ENCODE measurements at regions not wholly inside any gene's neighbourhood (a gene's known extent, or its start where the extent isn't known, plus 50 kb on each side); places are given as distances from the start of the nearest gene placed in this dataset.

DNA sequence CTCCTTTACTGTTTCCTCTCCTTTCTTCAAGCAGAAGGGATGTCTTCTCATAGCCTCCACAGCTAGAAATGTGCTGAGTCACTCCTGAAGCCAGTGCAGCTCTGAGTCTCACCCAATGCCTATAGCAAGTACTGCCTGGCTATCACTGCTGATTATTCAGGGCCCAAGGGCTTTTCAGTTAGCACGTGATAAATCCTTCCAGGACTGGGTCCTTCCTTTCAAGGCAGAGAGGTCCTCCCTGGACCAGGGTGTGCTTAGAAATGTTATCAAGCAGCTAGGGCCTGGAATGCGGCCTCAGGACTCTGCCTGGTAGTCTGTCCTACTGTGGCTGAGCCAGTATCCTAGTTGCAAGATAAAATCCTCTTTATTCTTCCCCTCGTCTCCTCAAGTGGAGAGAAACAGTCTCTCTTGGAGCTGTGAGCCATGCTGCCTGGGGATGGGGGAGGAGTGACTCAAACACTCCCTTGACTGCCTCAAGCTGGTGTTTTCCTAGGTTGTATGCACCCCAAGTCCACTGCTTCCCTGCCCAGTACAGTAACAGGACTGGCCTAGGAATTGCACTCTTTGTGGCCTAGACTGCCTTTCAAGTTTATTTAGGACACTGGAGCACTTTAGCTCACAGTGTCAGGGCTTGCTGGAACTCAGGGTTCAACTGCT lies 198.7 kb upstream of the SERP2 start:
- H3K4me3 ChIP-seq: no peak overlapping the region
- H3K36me3 ChIP-seq: no peaks in the 10 kb centered on the region
- DNase-seq: no peak
- TF ChIP-seq, protein P1, sequence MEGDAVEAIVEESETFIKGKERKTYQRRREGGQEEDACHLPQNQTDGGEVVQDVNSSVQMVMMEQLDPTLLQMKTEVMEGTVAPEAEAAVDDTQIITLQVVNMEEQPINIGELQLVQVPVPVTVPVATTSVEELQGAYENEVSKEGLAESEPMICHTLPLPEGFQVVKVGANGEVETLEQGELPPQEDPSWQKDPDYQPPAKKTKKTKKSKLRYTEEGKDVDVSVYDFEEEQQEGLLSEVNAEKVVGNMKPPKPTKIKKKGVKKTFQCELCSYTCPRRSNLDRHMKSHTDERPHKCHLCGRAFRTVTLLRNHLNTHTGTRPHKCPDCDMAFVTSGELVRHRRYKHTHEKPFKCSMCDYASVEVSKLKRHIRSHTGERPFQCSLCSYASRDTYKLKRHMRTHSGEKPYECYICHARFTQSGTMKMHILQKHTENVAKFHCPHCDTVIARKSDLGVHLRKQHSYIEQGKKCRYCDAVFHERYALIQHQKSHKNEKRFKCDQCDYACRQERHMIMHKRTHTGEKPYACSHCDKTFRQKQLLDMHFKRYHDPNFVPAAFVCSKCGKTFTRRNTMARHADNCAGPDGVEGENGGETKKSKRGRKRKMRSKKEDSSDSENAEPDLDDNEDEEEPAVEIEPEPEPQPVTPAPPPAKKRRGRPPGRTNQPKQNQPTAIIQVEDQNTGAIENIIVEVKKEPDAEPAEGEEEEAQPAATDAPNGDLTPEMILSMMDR (IDR thresholded peaks at IDR 0.05): no peak
- peak; percentile 54 to 59 for ATAC-seq
- peak overlapping the region; percentile 37 for H3K27ac ChIP-seq
- intact Hi-C loops (cut with DNase I): no loop called here
- H3K4me1 ChIP-seq: peaks cover 10% of the 10 kb centered on the region
- H3K27me3 ChIP-seq (ENCODE audit: low read depth): no peaks in the 10 kb centered on the region
- H3K9me3 ChIP-seq: no peaks in the 10 kb centered on the region

DNA sequence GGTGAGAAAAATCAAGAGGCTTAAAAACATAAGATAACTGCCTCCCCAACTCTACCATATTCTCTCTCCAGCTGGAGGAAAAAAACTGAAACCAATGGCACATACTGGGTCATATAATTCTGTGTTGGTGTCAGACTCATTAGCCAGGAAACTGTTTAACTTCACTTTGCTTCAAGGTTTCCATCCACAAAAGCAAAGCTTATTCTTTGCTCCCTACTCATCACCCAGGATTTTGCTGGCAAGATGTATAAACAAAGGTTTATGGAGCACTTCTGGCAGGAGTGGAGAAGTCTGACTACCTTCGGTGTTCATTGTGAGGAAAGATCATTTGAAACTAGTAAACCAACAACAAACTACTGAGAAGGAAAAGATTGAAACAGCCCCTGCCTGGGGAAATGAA lies 197.5 kb upstream of the SERP2 start:
- Histone ChIP-seq H3K4me3 (no peak overlapping the region), H3K27ac (no peak overlapping the region), H3K36me3 (no peaks in the 10 kb centered on the region), H3K4me1 (peaks cover 10% of the 10 kb centered on the region), H3K9me3 (no peaks in the 10 kb centered on the region), H3K27me3 (ENCODE audit: low read depth) (no peaks in the 10 kb centered on the region)
- ATAC-seq: no peak
- no peak for DNase-seq
- TF ChIP-seq, protein P1 (IDR thresholded peaks at IDR 0.05): no peak
- intact Hi-C loops (cut with DNase I): no loop called here

DNA sequence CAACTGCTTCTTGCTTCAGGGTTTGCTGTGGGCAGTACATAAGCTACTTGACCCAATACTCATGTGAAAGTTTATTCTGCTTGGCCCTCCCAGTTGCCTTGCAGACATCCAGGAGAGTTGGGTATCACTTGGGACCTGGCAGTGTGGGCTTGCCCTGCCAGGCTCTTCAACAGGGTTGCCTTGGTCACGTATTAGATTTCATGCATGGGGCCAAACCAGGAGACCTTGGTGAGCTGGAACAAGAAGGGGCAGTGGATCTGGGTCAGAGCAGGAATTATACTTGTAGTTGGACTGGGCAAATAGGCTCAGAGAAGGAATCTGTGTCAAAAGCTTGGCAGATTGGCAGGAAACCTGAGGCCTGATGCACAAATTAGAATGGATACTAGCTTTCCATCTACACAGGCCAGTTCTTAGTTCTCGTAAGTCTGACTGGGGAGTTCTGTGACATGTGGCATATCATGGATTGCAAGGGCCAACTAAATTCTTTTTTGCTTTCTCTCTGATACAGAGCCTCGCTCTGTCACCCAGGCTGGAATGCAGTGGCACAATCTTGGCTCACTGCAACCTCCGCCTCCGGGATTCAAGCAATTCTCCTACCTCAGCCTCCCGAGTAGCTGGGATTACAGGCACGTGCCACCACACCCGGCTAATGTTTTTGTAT lies 192.6 kb upstream of the SERP2 start:
- no peaks in the 10 kb centered on the region for H3K4me1 ChIP-seq
- no peak overlapping the region for H3K4me3 ChIP-seq
- TF ChIP-seq, protein P1 (IDR thresholded peaks at IDR 0.05): no peak
- no peaks in the 10 kb centered on the region for H3K36me3 ChIP-seq
- ATAC-seq (no peak), DNase-seq (no peak)
- H3K9me3 ChIP-seq: no peaks in the 10 kb centered on the region
- no peaks in the 10 kb centered on the region for H3K27me3 ChIP-seq (ENCODE audit: low read depth)
- intact Hi-C loops (cut with DNase I): no loop called here
- H3K27ac ChIP-seq: no peak overlapping the region

DNA sequence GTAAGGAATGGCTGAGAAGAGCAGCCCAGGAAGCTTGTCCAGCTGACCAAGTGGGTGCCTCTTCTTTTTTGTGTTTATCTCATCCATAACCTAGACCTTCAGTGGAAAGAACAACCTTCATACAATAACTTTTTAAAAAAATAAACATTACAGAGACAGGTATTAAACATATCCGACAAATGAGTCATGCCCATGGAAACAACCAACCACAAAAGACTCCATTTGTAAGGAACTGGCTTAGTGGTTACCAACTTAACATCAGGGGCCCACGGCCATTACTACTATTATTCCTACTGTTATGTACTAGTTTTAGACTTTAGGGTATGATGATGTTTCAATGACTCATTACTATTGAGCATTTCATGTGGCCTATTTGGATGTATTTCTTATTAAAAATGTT lies 191.7 kb upstream of the SERP2 start:
- Histone ChIP-seq H3K4me3 (no peak overlapping the region), H3K27ac (no peak overlapping the region), H3K9me3 (no peaks in the 10 kb centered on the region), H3K27me3 (ENCODE audit: low read depth) (no peaks in the 10 kb centered on the region), H3K36me3 (no peaks in the 10 kb centered on the region), H3K4me1 (no peaks in the 10 kb centered on the region)
- intact Hi-C loops (cut with DNase I): no loop called here
- no peak for DNase-seq
- TF ChIP-seq, protein P1 (IDR thresholded peaks at IDR 0.05): no peak
- no peak for ATAC-seq

DNA sequence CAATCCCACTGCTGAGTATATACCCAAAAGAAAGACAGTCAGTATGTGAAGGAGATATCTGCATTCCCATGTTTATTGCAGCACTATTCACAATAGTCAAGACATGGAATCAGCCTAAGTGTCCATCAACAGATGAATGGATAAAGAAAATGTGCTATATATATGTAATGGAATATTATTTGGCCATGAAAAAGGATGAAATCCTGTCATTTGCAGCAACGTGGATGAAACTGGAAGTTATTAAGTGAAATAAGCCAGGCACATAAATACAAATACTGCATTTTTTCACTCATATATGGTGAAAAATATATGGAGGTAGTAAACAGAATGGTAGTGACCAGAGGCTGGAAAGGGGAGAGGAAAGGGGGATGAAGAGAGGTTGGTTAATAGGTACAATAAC lies 188.9 kb upstream of the SERP2 start:
- Histone ChIP-seq H3K4me3 (no peak overlapping the region), H3K36me3 (no peaks in the 10 kb centered on the region), H3K9me3 (no peaks in the 10 kb centered on the region), H3K27me3 (ENCODE audit: low read depth) (no peaks in the 10 kb centered on the region), H3K27ac (no peak overlapping the region), H3K4me1 (no peaks in the 10 kb centered on the region)
- TF ChIP-seq, protein P1 (IDR thresholded peaks at IDR 0.05): no peak
- intact Hi-C loops (cut with DNase I): no loop called here
- DNase-seq (no peak), ATAC-seq (no peak)

All from lower lobe of right lung (tissue), 2 donors.